Naive thymus-derived CD8-positive, alpha-beta T cell (primary cell): ENCODE measurements at regions not wholly inside any gene's neighbourhood (a gene's known extent, or its start where the extent isn't known, plus 50 kb on each side); places are given as distances from the start of the nearest gene placed in this dataset.

Experiments used
- ATAC-seq, 2 donors: fragments of 150-1000 bp; cut with Tn5 transposase in 1 of 2; sonication (Bioruptor Pico), chemical (Tn5 transposase) in 1 of 2; 1 replicate in 1 of 2; 2 replicates in 1 of 2; pipeline ENCODE4 v1.10.0; 2021; ENCODE audit warnings: mild to moderate bottlenecking in 2 of 2, moderate library complexity in 2 of 2
- POLR2A ChIA-PET: fragments of 350-600 bp; sonication (Branson Sonifier 250); formaldehyde crosslinking; loops from one replicate; lab custom pipeline; 2021; ENCODE audit warnings: antibody characterized with exemption; lab: Charles Lee
- DNase-seq, 10 donors: peaks; one replicate each; pipeline versions ENCODE4 v3.0.0 to v3.0.0-alpha.2; 2020 to 2022
- H3K27ac Mint-ChIP-seq, 10 donors: one replicate each; pipeline ENCODE4 v1.8.0; 2020 to 2022; ENCODE audit warnings: mild to moderate bottlenecking in 10 of 10, mixed read lengths in 10 of 10, moderate library complexity in 4 of 10, inconsistent platforms in 1 of 10
- H3K27me3 Mint-ChIP-seq, 5 donors: one replicate each; pipeline ENCODE4 v1.8.0; 2021 to 2022; ENCODE audit warnings: mixed read lengths in 5 of 5
- H3K36me3 Mint-ChIP-seq, 3 donors: one replicate each; pipeline ENCODE4 v1.8.0; 2020 to 2022; ENCODE audit warnings: mixed read lengths in 3 of 3, mild to moderate bottlenecking in 2 of 3, inconsistent platforms in 1 of 3
- H3K4me1 Mint-ChIP-seq, 4 donors: one replicate each; pipeline ENCODE4 v1.8.0; 2021 to 2022; ENCODE audit warnings: mixed read lengths in 4 of 4
- H3K4me3 Mint-ChIP-seq, 10 donors: one replicate each; pipeline ENCODE4 v1.8.0; 2020 to 2022; ENCODE audit warnings: mild to moderate bottlenecking in 10 of 10, mixed read lengths in 10 of 10, moderate library complexity in 6 of 10, inconsistent platforms in 1 of 10
- H3K9me3 Mint-ChIP-seq, 9 donors: one replicate each; pipeline ENCODE4 v1.8.0; 2020 to 2022; ENCODE audit warnings: mixed read lengths in 9 of 9, mild to moderate bottlenecking in 3 of 9, inconsistent platforms in 1 of 9, moderate library complexity in 1 of 9

- H3K4me1 Mint-ChIP-seq = no peaks in the 10 kb centered on the region
- POLR2A ChIA-PET = no interaction called here
- no peak for DNase-seq
- H3K27ac Mint-ChIP-seq = no peak overlapping the region
- peaks cover 0 to 10% (median 0%) of the 10 kb centered on the region in 9 donors for H3K9me3 Mint-ChIP-seq
- no peaks in the 10 kb centered on the region for H3K36me3 Mint-ChIP-seq
- H3K27me3 Mint-ChIP-seq = peaks cover 6 to 33% (median 14%) of the 10 kb centered on the region in 5 donors
- H3K4me3 Mint-ChIP-seq = no peak overlapping the region
- no peak for ATAC-seq
Measured at GRCh38 chr10:80755893-80756292, 218.2 kb downstream of the SH2D4B start.

- Mint-ChIP-seq H3K9me3 (no peaks in the 10 kb centered on the region), H3K27me3 (peaks cover 6 to 20% (median 15%) of the 10 kb centered on the region in 5 donors), H3K36me3 (no peaks in the 10 kb centered on the region), H3K4me1 (no peaks in the 10 kb centered on the region), H3K4me3 (no peak overlapping the region), H3K27ac (no peak overlapping the region)
- DNase-seq (no peak), ATAC-seq (no peak)
- POLR2A ChIA-PET = no interaction called here
Measured at GRCh38 chr10:80759693-80760092, 222.0 kb downstream of the SH2D4B start.

GRCh38 chr10:80760914-80761371, 223.2 kb downstream of the SH2D4B start:
- no peak overlapping the region for H3K27ac Mint-ChIP-seq
- POLR2A ChIA-PET = no interaction called here
- no peak for ATAC-seq

GRCh38 chr10:80767963-80768362, 230.3 kb downstream of the SH2D4B start:
- Mint-ChIP-seq H3K9me3 (no peaks in the 10 kb centered on the region), H3K36me3 (no peaks in the 10 kb centered on the region), H3K4me3 (no peak overlapping the region), H3K4me1 (no peaks in the 10 kb centered on the region), H3K27me3 (peaks cover 10 to 26% (median 20%) of the 10 kb centered on the region in 5 donors), H3K27ac (no peak overlapping the region)
- ATAC-seq (no peak), DNase-seq (no peak)
- POLR2A ChIA-PET = no interaction called here

More at GRCh38 chr10:80760914-80761371, 223.2 kb downstream of the SH2D4B start:
- H3K9me3 Mint-ChIP-seq = no peaks in the 10 kb centered on the region
- no peak overlapping the region for H3K4me3 Mint-ChIP-seq
- peaks cover 3 to 20% (median 12%) of the 10 kb centered on the region in 5 donors for H3K27me3 Mint-ChIP-seq
- DNase-seq = no peak
- H3K4me1 Mint-ChIP-seq = no peaks in the 10 kb centered on the region
- H3K36me3 Mint-ChIP-seq = no peaks in the 10 kb centered on the region

- DNase-seq = no peak
- ATAC-seq = no peak
- Mint-ChIP-seq H3K4me3 (no peak overlapping the region), H3K27ac (no peak overlapping the region), H3K27me3 (peaks cover 10 to 35% (median 30%) of the 10 kb centered on the region in 5 donors), H3K36me3 (no peaks in the 10 kb centered on the region), H3K4me1 (no peaks in the 10 kb centered on the region), H3K9me3 (no peaks in the 10 kb centered on the region)
- POLR2A ChIA-PET = no interaction called here
Measured at GRCh38 chr10:80769700-80770160, 232.0 kb downstream of the SH2D4B start.

GRCh38 chr10:80770239-80770638, 232.5 kb downstream of the SH2D4B start:
- peaks cover 10 to 35% (median 30%) of the 10 kb centered on the region in 5 donors for H3K27me3 Mint-ChIP-seq
- H3K36me3 Mint-ChIP-seq = no peaks in the 10 kb centered on the region
- H3K27ac Mint-ChIP-seq = no peak overlapping the region
- DNase-seq (no peak), ATAC-seq (no peak)
- H3K4me3 Mint-ChIP-seq = no peak overlapping the region
- H3K9me3 Mint-ChIP-seq = no peaks in the 10 kb centered on the region
- POLR2A ChIA-PET = no interaction called here
- H3K4me1 Mint-ChIP-seq = no peaks in the 10 kb centered on the region

- ATAC-seq (no peak), DNase-seq (no peak)
- H3K9me3 Mint-ChIP-seq = no peaks in the 10 kb centered on the region
- POLR2A ChIA-PET = no interaction called here
- no peak overlapping the region for H3K4me3 Mint-ChIP-seq
- H3K27ac Mint-ChIP-seq = no peak overlapping the region
- H3K4me1 Mint-ChIP-seq = no peaks in the 10 kb centered on the region
- no peaks in the 10 kb centered on the region for H3K36me3 Mint-ChIP-seq
- H3K27me3 Mint-ChIP-seq = peaks cover 13 to 35% (median 31%) of the 10 kb centered on the region in 5 donors
Measured at GRCh38 chr10:80771285-80771684, 233.6 kb downstream of the SH2D4B start.

- POLR2A ChIA-PET = no interaction called here
- Mint-ChIP-seq H3K9me3 (no peaks in the 10 kb centered on the region), H3K4me3 (no peak overlapping the region), H3K4me1 (no peaks in the 10 kb centered on the region), H3K27ac (no peak overlapping the region), H3K36me3 (no peaks in the 10 kb centered on the region), H3K27me3 (peaks cover 13 to 35% (median 34%) of the 10 kb centered on the region in 5 donors)
- ATAC-seq (no peak), DNase-seq (no peak)
Measured at GRCh38 chr10:80771902-80772555, 234.3 kb downstream of the SH2D4B start.

- Mint-ChIP-seq H3K27ac (no peak overlapping the region), H3K27me3 (peaks cover 13 to 35% (median 34%) of the 10 kb centered on the region in 5 donors), H3K36me3 (no peaks in the 10 kb centered on the region), H3K4me3 (no peak overlapping the region), H3K4me1 (no peaks in the 10 kb centered on the region), H3K9me3 (no peaks in the 10 kb centered on the region)
- POLR2A ChIA-PET = no interaction called here
- DNase-seq (no peak), ATAC-seq (no peak)
Measured at GRCh38 chr10:80772596-80772995, 234.9 kb downstream of the SH2D4B start.

GRCh38 chr10:80784695-80785094, 247.0 kb downstream of the SH2D4B start:
- Mint-ChIP-seq H3K4me1 (no peaks in the 10 kb centered on the region), H3K9me3 (no peaks in the 10 kb centered on the region), H3K27me3 (peaks cover 5 to 31% (median 11%) of the 10 kb centered on the region in 5 donors), H3K36me3 (no peaks in the 10 kb centered on the region), H3K27ac (no peak overlapping the region), H3K4me3 (no peak overlapping the region)
- ATAC-seq (no peak), DNase-seq (no peak)
- POLR2A ChIA-PET = no interaction called here

- no peaks in the 10 kb centered on the region for H3K36me3 Mint-ChIP-seq
- DNase-seq = no peak
- POLR2A ChIA-PET = no interaction called here
- no peaks in the 10 kb centered on the region for H3K4me1 Mint-ChIP-seq
- peaks cover 5 to 31% (median 12%) of the 10 kb centered on the region in 5 donors for H3K27me3 Mint-ChIP-seq
- H3K4me3 Mint-ChIP-seq = no peak overlapping the region
- H3K27ac Mint-ChIP-seq = no peak overlapping the region
- no peaks in the 10 kb centered on the region for H3K9me3 Mint-ChIP-seq
- ATAC-seq = no peak
Measured at GRCh38 chr10:80786322-80786721, 248.6 kb downstream of the SH2D4B start.

GRCh38 chr10:80787952-80788351, 250.2 kb downstream of the SH2D4B start:
- POLR2A ChIA-PET = no interaction called here
- Mint-ChIP-seq H3K27me3 (peaks cover 5 to 31% (median 11%) of the 10 kb centered on the region in 5 donors), H3K27ac (no peak overlapping the region), H3K9me3 (no peaks in the 10 kb centered on the region), H3K36me3 (no peaks in the 10 kb centered on the region), H3K4me1 (no peaks in the 10 kb centered on the region), H3K4me3 (no peak overlapping the region)
- DNase-seq = no peak
- no peak for ATAC-seq

GRCh38 chr10:80794994-80795393, 257.3 kb downstream of the SH2D4B start:
- Mint-ChIP-seq H3K27me3 (peaks cover 3 to 24% (median 4%) of the 10 kb centered on the region in 5 donors), H3K27ac (no peak overlapping the region), H3K4me3 (no peak overlapping the region), H3K4me1 (no peaks in the 10 kb centered on the region), H3K9me3 (no peaks in the 10 kb centered on the region), H3K36me3 (no peaks in the 10 kb centered on the region)
- DNase-seq = no peak
- POLR2A ChIA-PET = no interaction called here
- ATAC-seq = no peak
